ENCODE measurements at regions not wholly inside any gene's neighbourhood (a gene's known extent, or its start where the extent isn't known, plus 50 kb on each side); places are given as distances from the start of the nearest gene placed in this dataset.

DNA sequence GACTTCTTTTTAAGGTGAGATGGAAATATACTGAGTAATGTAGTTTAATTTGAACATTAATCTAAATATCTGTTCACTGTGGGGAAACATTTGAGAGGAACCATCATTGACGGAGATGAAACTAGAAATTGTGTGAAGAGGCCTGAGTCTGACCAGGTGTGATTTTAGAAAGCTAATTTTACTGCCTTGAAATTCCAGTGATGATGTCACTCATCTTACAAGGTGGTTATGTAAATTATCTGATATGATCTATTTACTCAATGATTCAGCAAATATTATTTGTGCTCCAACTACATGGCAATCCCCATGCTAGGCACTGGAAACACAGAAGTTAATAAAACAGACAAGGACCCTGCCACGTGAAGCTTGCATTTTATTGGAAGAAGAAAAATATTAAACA is 435.7 kb upstream of the DCN start:
- TF ChIP-seq, protein P1, sequence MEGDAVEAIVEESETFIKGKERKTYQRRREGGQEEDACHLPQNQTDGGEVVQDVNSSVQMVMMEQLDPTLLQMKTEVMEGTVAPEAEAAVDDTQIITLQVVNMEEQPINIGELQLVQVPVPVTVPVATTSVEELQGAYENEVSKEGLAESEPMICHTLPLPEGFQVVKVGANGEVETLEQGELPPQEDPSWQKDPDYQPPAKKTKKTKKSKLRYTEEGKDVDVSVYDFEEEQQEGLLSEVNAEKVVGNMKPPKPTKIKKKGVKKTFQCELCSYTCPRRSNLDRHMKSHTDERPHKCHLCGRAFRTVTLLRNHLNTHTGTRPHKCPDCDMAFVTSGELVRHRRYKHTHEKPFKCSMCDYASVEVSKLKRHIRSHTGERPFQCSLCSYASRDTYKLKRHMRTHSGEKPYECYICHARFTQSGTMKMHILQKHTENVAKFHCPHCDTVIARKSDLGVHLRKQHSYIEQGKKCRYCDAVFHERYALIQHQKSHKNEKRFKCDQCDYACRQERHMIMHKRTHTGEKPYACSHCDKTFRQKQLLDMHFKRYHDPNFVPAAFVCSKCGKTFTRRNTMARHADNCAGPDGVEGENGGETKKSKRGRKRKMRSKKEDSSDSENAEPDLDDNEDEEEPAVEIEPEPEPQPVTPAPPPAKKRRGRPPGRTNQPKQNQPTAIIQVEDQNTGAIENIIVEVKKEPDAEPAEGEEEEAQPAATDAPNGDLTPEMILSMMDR (IDR thresholded peaks at IDR 0.05; ENCODE audit: insufficient read depth, low read length) = no peak
- TF ChIP-seq POLR2AphosphoS5 (IDR thresholded peaks at IDR 0.05; ENCODE audit: low read depth) (no peak), SPI1 (IDR thresholded peaks at IDR 0.05; ENCODE audit: borderline replicate concordance, low read depth) (no peak)
- TF ChIP-seq, protein P2, sequence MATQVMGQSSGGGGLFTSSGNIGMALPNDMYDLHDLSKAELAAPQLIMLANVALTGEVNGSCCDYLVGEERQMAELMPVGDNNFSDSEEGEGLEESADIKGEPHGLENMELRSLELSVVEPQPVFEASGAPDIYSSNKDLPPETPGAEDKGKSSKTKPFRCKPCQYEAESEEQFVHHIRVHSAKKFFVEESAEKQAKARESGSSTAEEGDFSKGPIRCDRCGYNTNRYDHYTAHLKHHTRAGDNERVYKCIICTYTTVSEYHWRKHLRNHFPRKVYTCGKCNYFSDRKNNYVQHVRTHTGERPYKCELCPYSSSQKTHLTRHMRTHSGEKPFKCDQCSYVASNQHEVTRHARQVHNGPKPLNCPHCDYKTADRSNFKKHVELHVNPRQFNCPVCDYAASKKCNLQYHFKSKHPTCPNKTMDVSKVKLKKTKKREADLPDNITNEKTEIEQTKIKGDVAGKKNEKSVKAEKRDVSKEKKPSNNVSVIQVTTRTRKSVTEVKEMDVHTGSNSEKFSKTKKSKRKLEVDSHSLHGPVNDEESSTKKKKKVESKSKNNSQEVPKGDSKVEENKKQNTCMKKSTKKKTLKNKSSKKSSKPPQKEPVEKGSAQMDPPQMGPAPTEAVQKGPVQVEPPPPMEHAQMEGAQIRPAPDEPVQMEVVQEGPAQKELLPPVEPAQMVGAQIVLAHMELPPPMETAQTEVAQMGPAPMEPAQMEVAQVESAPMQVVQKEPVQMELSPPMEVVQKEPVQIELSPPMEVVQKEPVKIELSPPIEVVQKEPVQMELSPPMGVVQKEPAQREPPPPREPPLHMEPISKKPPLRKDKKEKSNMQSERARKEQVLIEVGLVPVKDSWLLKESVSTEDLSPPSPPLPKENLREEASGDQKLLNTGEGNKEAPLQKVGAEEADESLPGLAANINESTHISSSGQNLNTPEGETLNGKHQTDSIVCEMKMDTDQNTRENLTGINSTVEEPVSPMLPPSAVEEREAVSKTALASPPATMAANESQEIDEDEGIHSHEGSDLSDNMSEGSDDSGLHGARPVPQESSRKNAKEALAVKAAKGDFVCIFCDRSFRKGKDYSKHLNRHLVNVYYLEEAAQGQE (IDR thresholded peaks at IDR 0.05; ENCODE audit: insufficient replicate concordance, low read depth) = no peak
